Activated effector memory CD4-positive, alpha-beta T cell treated with anti-CD3 and anti-CD28 coated beads, Interleukin-2, amount 50 U/mL, for 16 hours (primary cell): ENCODE measurements at regions not wholly inside any gene's neighbourhood (a gene's known extent, or its start where the extent isn't known, plus 50 kb on each side); places are given as distances from the start of the nearest gene placed in this dataset.
"Not testable (repeated sequence)": the region's sequence is repeated elsewhere in the genome, so short reads cannot be mapped to it uniquely, and the experiment has no call there.

Source experiments
- DNase-seq: peaks from one replicate; pipeline ENCODE4 v3.0.0-alpha.2; 2020

DNA sequence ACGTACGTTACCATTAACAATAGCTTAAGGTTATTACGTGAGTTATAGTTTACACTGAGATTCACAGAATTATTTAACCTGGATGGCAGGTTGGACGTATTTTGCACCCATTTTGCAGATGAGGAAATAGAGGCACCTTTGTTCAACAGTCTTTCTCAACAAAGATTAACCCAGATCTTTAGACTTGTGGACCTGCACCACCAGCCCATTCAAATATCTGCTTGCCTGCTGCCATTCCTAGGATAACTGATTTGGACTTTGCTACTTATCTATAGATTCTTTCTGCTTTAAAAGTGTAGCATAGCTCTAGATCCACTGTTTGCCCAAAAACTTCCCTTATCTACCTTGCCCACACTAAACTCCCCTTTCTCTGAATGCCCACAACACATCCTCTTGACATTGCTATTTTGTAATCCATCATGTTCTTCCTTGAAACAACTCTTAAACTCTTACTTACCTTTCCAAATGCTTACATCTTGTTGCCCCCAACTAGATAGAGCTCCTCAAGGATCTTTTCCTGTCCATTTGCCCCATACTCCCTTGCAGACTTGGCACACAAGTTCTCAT is 56.4 kb upstream of the TNFAIP3 start:
- no peak for DNase-seq

GRCh38 chr6:137811121-137811915 is 55.7 kb upstream of the TNFAIP3 start:
- peak; percentile 92 for DNase-seq

- DNase-seq, result no peak
These were observed 55.0 kb upstream of the TNFAIP3 start for GRCh38 chr6:137811916-137812553.

GRCh38 chr6:137813308-137813970 is 53.6 kb upstream of the TNFAIP3 start:
- no peak for DNase-seq

- not testable (repeated sequence) for DNase-seq
These were observed 53.0 kb upstream of the TNFAIP3 start for GRCh38 chr6:137814030-137814429.

GRCh38 chr6:137815692-137816091 is 51.4 kb upstream of the TNFAIP3 start:
- DNase-seq, result no peak

DNA sequence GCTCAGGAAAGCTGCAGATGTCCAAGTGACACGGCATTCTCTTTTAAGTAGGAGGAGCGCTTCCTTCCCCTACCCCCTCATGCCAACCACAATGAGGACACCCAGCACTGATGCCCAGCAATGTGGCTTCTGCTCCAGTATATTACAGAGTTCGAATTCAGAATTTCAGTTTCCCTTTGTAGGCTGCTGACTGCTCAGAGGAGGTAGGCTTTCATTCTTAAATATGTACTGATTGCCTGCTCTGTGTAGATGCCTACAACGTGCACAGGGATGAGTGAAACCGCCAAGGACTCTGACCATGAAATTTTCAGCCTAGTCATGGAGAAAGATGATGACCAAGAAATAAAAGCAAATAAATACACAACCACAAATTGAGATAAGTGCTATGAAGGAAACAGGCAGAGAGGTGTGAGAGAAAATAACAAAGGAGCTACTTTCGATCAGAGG is 50.9 kb upstream of the TNFAIP3 start:
- no peak for DNase-seq

GRCh38 chr6:137816688-137817618 is 50.1 kb upstream of the TNFAIP3 start:
- DNase-seq, result no peak
